ENCODE measurements at regions not wholly inside any gene's neighbourhood (a gene's known extent, or its start where the extent isn't known, plus 50 kb on each side); places are given as distances from the start of the nearest gene placed in this dataset.
"Not testable (repeated sequence)": the region's sequence is repeated elsewhere in the genome, so short reads cannot be mapped to it uniquely, and the experiment has no call there.

DNA sequence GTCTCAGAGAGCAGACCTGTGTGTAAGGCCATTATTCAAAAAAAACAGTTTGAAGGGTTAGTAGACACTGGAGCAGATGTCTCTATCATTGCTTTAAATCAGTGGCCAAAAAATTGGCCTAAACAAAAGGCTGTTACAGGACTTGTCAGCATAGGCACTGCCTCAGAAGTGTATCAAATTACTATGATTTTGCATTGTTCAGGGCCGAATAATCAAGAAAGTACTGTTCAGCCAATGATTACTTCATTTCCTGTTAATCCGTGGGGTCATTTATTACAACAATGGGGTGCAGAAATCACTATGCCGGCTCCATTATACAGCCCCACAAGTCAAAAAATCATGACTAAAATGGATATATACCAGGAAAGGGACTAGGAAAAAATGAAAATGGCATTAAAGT, 160.3 kb downstream of the GPX5 start:
- TF ChIP-seq EZH2phosphoT487 (IDR thresholded peaks at IDR 0.05; ENCODE audit: low read length), result not testable (repeated sequence)
- TF ChIP-seq, protein P1, sequence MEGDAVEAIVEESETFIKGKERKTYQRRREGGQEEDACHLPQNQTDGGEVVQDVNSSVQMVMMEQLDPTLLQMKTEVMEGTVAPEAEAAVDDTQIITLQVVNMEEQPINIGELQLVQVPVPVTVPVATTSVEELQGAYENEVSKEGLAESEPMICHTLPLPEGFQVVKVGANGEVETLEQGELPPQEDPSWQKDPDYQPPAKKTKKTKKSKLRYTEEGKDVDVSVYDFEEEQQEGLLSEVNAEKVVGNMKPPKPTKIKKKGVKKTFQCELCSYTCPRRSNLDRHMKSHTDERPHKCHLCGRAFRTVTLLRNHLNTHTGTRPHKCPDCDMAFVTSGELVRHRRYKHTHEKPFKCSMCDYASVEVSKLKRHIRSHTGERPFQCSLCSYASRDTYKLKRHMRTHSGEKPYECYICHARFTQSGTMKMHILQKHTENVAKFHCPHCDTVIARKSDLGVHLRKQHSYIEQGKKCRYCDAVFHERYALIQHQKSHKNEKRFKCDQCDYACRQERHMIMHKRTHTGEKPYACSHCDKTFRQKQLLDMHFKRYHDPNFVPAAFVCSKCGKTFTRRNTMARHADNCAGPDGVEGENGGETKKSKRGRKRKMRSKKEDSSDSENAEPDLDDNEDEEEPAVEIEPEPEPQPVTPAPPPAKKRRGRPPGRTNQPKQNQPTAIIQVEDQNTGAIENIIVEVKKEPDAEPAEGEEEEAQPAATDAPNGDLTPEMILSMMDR (IDR thresholded peaks at IDR 0.05; ENCODE audit: low read length), result not testable (repeated sequence)
